Muscle of arm (tissue), 1 donor: ENCODE measurements at regions not wholly inside any gene's neighbourhood (a gene's known extent, or its start where the extent isn't known, plus 50 kb on each side); places are given as distances from the start of the nearest gene placed in this dataset.

Experiments
- DNase-seq: peaks from one replicate; pipeline ENCODE4 v3.0.0-alpha.2; 2013

GRCh38 chr20:11247046-11248010, 573.5 kb upstream of the JAG1 start:
- no peak for DNase-seq

- DNase-seq: no peak
Observed at GRCh38 chr20:11248011-11248409, 574.2 kb upstream of the JAG1 start.

GRCh38 chr20:11248687-11249638, 575.2 kb upstream of the JAG1 start:
- DNase-seq: no peak

- DNase-seq: no peak
Observed at GRCh38 chr20:11249683-11250082, 575.9 kb upstream of the JAG1 start.

- no peak for DNase-seq
Observed at GRCh38 chr20:11252447-11252846, 578.6 kb upstream of the JAG1 start.

GRCh38 chr20:11255455-11255854, 581.7 kb upstream of the JAG1 start:
- DNase-seq: no peak

GRCh38 chr20:11255860-11256259, 582.1 kb upstream of the JAG1 start:
- DNase-seq: no peak

DNA sequence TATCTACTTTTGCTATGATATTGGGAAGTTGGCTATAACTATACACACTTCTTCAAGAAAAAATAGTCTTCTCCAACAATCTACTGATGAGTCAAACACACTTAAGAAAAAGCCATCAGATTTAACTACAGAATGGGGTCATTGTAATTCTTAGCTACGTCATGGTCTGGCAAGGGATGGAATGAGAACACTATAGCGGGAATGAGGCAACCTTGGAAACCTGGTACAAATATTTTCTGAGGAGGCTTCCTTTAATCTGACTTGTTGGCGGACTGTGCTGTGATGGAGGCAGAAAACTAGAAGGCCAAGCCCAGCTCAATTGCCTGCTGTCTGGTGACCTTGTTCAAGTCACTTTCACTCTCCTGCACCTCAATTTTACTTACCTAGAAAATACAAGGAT, 586.8 kb upstream of the JAG1 start:
- DNase-seq: no peak

GRCh38 chr20:11261533-11262000, 587.8 kb upstream of the JAG1 start:
- no peak for DNase-seq

DNA sequence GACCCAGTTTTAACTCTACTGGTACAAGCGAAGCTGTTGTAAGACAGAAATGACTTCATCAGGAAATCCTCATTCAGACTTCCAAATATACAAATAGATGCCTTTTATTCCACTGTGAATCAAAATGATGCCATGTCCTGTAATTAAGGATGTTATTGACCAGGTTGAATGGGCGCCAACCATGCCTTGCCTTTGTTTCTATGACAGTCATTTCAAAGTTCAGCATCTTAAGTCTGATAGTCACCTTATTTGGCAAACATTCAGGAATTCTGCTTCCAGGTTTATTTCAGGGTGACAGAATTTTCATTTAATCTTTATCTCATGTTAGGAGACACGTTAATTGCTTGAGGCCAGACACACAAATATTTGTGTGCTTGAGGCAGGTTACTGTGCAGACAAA, 592.8 kb upstream of the JAG1 start:
- DNase-seq: no peak

DNA sequence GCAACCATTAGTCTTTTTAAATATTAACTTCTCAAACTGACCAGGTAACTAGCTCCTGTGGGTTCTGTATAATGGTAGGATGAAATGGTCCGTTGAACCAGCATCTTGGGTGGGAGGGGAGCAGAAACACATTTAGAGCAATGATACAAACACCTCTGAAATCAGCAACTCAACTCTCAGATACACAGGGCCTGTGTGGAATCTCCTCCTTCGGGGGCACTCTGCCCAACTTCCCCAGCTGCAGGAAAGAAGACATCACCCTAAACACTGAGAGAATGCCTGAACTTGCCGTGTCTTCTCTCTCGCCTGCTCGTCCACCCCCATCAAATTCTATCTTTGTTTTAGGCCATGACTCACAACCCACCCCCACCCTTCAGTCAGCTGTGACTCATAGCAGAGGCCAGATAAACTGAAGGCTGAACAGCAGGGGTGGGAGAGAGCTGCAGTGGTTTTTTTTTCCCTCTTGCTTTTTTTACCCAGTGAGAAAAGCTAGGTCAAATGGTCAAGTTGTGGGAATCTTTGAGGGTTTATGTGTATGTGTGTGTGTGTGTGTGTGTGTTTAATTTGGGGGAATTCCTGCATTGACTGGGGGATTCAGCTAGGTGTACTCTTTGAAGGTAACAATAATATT, 593.4 kb upstream of the JAG1 start:
- peak; percentile 46 for DNase-seq

DNA sequence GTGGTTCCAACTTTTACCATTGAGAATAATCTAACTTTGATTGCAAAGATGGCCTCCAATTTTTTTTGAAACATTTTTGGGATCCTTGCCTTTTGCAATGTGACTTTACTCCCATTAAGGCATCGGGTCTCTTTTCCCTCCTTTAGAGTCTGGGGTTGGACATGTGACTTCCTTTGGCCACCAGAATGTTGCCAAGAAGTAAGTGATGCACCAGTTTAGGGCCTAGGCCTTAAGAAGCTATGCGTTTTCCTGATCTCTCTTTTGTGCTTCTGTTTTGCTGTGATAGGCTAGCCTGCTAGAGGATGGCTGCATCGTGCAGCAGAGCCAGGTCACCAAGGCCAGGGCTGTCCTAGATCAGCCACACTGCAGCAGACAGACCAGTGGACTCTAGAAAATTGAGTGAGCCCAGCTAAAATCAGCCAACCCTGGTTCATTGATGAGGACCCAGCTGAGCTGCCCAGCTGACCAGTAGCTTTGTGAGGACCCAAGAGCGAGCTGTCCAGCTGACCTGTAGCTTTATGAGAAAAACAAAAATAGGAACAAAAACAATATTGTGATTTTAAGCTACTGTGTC, 594.0 kb upstream of the JAG1 start:
- DNase-seq: no peak

DNA sequence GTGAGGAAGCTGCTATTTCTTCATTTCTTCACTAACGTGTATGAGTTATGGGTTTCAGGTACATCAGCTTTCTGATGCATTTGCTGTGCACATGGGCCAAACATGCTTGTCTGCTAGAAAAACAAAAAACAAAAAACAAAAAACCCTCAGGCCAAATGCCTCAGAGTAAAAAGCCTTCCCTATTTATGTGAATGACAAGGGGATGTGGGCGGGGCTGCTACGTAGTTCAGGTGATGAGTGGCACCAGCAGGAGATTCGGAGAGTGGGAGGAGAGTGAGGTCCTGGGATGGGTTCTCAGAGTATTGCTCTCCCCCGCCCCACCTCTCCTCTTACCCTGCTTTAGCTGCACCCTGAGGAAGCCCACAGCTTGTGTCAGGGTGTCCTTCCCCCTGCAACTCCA, 596.8 kb upstream of the JAG1 start:
- DNase-seq: no peak

- DNase-seq: no peak
Observed at GRCh38 chr20:11271319-11271718, 597.5 kb upstream of the JAG1 start.

- DNase-seq: no peak
Observed at GRCh38 chr20:11271920-11272594, 598.3 kb upstream of the JAG1 start.

- DNase-seq: peak; percentile 73
Observed at GRCh38 chr20:11274141-11274594, 600.4 kb upstream of the JAG1 start.

- DNase-seq: no peak
Observed at GRCh38 chr20:11275740-11276139, 601.9 kb upstream of the JAG1 start.

DNA sequence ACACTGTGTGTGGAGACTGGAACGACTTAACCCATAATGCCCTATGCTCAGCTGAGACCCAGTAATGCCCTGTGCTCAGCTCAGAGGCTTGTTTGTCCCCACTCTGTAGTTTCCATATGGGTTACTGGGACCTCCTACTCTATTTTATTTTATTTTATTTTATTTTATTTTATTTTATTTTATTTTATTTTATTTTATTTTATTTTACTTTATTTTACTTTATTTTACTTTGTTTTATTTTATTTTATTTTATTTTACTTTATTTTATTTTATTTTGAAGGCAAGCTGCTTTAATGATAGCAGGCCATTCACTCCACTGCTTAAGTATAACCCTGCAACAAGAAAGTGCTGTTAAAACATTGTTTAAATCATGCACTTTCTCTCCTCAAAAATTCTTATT, 603.4 kb upstream of the JAG1 start:
- no peak for DNase-seq

DNA sequence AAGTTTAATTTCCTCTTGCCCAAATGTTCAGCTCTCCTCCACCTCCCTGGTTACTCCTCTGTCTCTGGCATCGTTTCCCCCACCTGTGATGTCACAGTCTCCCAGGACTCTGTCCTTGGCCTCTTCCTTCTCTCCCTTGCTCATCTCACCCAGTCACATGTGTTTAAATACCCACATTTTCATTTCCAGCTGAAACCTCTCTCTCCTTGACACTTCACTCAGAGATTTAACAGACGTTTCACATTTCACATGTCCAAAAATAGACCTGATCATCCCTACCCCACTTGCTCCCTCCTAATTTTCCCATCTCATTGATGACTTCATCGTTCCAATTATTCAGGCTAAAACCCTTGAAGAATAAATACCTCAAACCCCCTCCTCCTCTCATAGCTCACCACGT, 604.1 kb upstream of the JAG1 start:
- no peak for DNase-seq

GRCh38 chr20:11278461-11278860, 604.7 kb upstream of the JAG1 start:
- DNase-seq: no peak

DNA sequence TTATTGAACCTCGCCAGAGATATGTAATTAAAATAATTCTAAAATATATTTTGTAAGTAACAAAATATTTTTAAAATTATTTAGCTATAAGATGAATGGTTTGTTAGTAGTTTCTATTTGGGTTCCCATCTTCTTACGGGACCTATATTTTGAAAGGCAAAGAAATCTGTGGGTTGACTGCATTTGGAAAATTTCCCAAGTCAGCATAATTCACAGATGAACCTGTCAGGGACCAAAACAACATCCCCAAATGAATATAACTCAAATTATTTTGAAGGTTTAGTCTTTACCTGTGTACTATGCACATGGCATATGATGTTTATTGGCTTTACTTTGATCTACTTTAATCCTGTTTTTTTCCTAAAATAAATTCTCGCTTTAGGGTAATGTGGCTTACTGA, 607.4 kb upstream of the JAG1 start:
- DNase-seq: no peak
